ENCODE measurements at regions not wholly inside any gene's neighbourhood (a gene's known extent, or its start where the extent isn't known, plus 50 kb on each side); places are given as distances from the start of the nearest gene placed in this dataset.

DNA sequence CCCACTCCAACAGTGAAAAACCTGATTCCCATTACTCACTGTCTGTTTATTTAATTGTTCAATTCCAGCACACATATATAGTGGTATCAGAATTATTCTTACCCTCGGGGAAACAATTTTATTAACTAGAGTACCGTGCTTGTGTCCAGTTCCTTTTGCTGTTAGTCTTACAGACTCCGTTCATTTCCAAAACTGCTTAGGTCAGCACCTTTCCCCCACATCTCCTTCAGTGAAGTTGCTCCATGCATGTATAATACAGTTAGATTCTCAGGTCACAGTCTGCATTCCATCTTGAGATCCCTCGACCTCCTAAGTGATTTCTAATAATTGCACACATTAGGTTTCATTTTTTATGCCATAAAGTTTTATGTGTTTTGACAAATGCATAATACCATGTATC is 56.3 kb upstream of the ZNF521 start:
- no peak for TF ChIP-seq JUND (IDR thresholded peaks at IDR 0.05; ENCODE audit: low read depth)
- in situ Hi-C loops (cut with HindIII; ENCODE audit: low pct_unique_long_range_greater_than_20kb, low sequenced_read_pairs) = no loop called here
- DNase-seq (ENCODE audit: low read depth in 1 of 2, low spot score in 1 of 2) = no peak

All from T47D (cell line).